Fibroblast of upper back skin (primary cell): ENCODE measurements at regions not wholly inside any gene's neighbourhood (a gene's known extent, or its start where the extent isn't known, plus 50 kb on each side); places are given as distances from the start of the nearest gene placed in this dataset.
"Not testable (repeated sequence)": the region's sequence is repeated elsewhere in the genome, so short reads cannot be mapped to it uniquely, and the experiment has no call there.

Source experiments
- DNase-seq: peaks from one replicate; pipeline ENCODE4 v3.0.0-alpha.2; 2013

GRCh38 chrX:789096-789495 is 158.5 kb downstream of the SHOX start:
- DNase-seq, result no peak

- DNase-seq, result no peak
Measured at GRCh38 chrX:786441-786881, 155.9 kb downstream of the SHOX start.

GRCh38 chrX:784829-785228 is 154.2 kb downstream of the SHOX start:
- no peak for DNase-seq

- peak; percentile 9 for DNase-seq
Measured at GRCh38 chrX:781224-782204, 150.9 kb downstream of the SHOX start.

GRCh38 chrX:776529-777230 is 146.1 kb downstream of the SHOX start:
- DNase-seq, result no peak

- DNase-seq, result no peak
Measured at GRCh38 chrX:776061-776460, 145.5 kb downstream of the SHOX start.

- DNase-seq, result no peak
Measured at GRCh38 chrX:774536-774935, 143.9 kb downstream of the SHOX start.

GRCh38 chrX:773292-774025 is 142.9 kb downstream of the SHOX start:
- DNase-seq, result no peak

GRCh38 chrX:771536-771935 is 140.9 kb downstream of the SHOX start:
- no peak for DNase-seq

- no peak for DNase-seq
Measured at GRCh38 chrX:769796-770195, 139.2 kb downstream of the SHOX start.

GRCh38 chrX:768596-768995 is 138.0 kb downstream of the SHOX start:
- DNase-seq, result no peak

- DNase-seq, result no peak
Measured at GRCh38 chrX:758917-759316, 128.3 kb downstream of the SHOX start.

- no peak for DNase-seq
Measured at GRCh38 chrX:750812-751211, 120.2 kb downstream of the SHOX start.

- DNase-seq, result no peak
Measured at GRCh38 chrX:750263-750662, 119.7 kb downstream of the SHOX start.

GRCh38 chrX:747176-747575 is 116.6 kb downstream of the SHOX start:
- no peak for DNase-seq

- no peak for DNase-seq
Measured at GRCh38 chrX:739611-740010, 109.0 kb downstream of the SHOX start.

GRCh38 chrX:737021-737420 is 106.4 kb downstream of the SHOX start:
- not testable (repeated sequence) for DNase-seq

GRCh38 chrX:734362-734761 is 103.8 kb downstream of the SHOX start:
- no peak for DNase-seq

GRCh38 chrX:733961-734360 is 103.4 kb downstream of the SHOX start:
- no peak for DNase-seq

- no peak for DNase-seq
Measured at GRCh38 chrX:729583-730409, 99.2 kb downstream of the SHOX start.

- DNase-seq, result not testable (repeated sequence)
Measured at GRCh38 chrX:729101-729500, 98.5 kb downstream of the SHOX start.

- not testable (repeated sequence) for DNase-seq
Measured at GRCh38 chrX:728639-729038, 98.0 kb downstream of the SHOX start.
